Mesendoderm (in vitro differentiated cells): ENCODE measurements at regions not wholly inside any gene's neighbourhood (a gene's known extent, or its start where the extent isn't known, plus 50 kb on each side); places are given as distances from the start of the nearest gene placed in this dataset.

Source experiments
- DNase-seq: peaks from one replicate; pipeline ENCODE4 v3.0.0; 2013
- H2AK5ac ChIP-seq: 2 replicates; pipeline ENCODE4 v1.6.1; 2013; ENCODE audit warnings: low read length, inconsistent platforms
- H2BK120ac ChIP-seq: 2 replicates; pipeline ENCODE4 v1.6.1; 2013; ENCODE audit warnings: low read depth, mild to moderate bottlenecking, low read length, moderate library complexity, mixed read lengths
- H2BK15ac ChIP-seq: replicated peaks from 2 replicates; pipeline ENCODE4 v1.6.1; 2013; ENCODE audit warnings: low read depth, mild to moderate bottlenecking, moderate library complexity
- H2BK5ac ChIP-seq: 2 replicates; pipeline ENCODE4 v1.6.1; 2013; ENCODE audit warnings: low read length, inconsistent platforms
- H3K18ac ChIP-seq: 2 replicates; pipeline ENCODE4 v1.6.1; 2013; ENCODE audit warnings: mild to moderate bottlenecking, low read length, mixed read lengths
- H3K23ac ChIP-seq: one replicate; pipeline ENCODE4 v1.6.1; 2013; ENCODE audit warnings: low read length
- H3K27ac ChIP-seq: 2 replicates; pipeline ENCODE4 v1.5.1; 2013; ENCODE audit warnings: low read depth, mild to moderate bottlenecking, inconsistent platforms, low read length, moderate library complexity
- H3K27me3 ChIP-seq: 2 replicates; pipeline ENCODE4 v1.6.1; 2013; ENCODE audit warnings: low read length, control low read depth, mild to moderate bottlenecking, inconsistent platforms; ENCODE audit not compliant: insufficient read depth, poor library complexity
- H3K36me3 ChIP-seq: 2 replicates; pipeline ENCODE4 v1.6.1; 2013; ENCODE audit warnings: low read length, inconsistent platforms; ENCODE audit not compliant: control insufficient read depth, insufficient read depth
- H3K4ac ChIP-seq: one replicate; pipeline ENCODE4 v1.6.1; 2013; ENCODE audit warnings: low read depth, mild to moderate bottlenecking, low read length, moderate library complexity
- H3K4me1 ChIP-seq: 2 replicates; pipeline ENCODE4 v1.6.1; 2013; ENCODE audit warnings: low read depth, low read length, inconsistent platforms; ENCODE audit not compliant: control insufficient read depth
- H3K4me2 ChIP-seq: 2 replicates; pipeline ENCODE4 v1.6.1; 2013; ENCODE audit warnings: low read length
- H3K4me3 ChIP-seq: 2 replicates; pipeline ENCODE4 v1.5.1; 2013; ENCODE audit warnings: mild to moderate bottlenecking, low read length
- H3K56ac ChIP-seq: one replicate; pipeline ENCODE4 v1.6.1; 2013; ENCODE audit warnings: low read length
- H3K79me1 ChIP-seq: 2 replicates; pipeline ENCODE4 v1.6.1; 2013; ENCODE audit warnings: low read length, inconsistent platforms
- H3K79me2 ChIP-seq: 2 replicates; pipeline ENCODE4 v1.6.1; 2013; ENCODE audit warnings: mild to moderate bottlenecking, low read length; ENCODE audit not compliant: control insufficient read depth, insufficient read depth
- H3K9ac ChIP-seq: 2 replicates; pipeline ENCODE4 v1.6.1; 2013; ENCODE audit warnings: low read length, inconsistent platforms
- H4K5ac ChIP-seq: one replicate; pipeline ENCODE4 v1.6.1; 2013; ENCODE audit warnings: low read length
- H4K8ac ChIP-seq: one replicate; pipeline ENCODE4 v1.6.1; 2013; ENCODE audit warnings: low read depth, mild to moderate bottlenecking, control low read depth, low read length, moderate library complexity
- WGBS: extraction: QIAGEN DNeasy Blood & Tissue Kit; methylation state at CpG from one replicate; pipeline ENCODE4 v1.1.7; 2013; ENCODE audit warnings: low lambda C conversion rate, missing lambda C conversion rate; ENCODE audit not compliant: insufficient coverage; ENCODE audit errors: extremely low coverage; 5-methylcytosine and 5-hydroxymethylcytosine counted together

DNA sequence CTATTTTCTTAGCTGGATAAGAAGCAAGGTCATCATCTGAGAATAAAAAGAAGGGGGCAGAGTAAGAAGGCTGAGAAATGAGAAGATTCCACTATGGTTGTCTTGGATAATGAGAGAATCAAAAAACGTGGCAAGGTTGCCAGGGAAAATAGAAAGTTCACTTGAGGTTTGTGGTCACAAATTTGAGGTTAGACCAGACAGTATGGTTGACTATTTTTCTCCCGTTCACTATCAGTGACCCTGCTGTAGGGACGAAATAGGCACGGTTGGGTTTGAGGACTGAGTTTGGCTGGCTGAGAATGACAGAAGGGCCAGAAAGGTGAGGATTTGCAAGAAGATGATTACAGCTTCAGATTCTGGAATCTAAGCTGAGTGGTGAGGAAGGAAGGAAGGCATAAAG lies 266.0 kb upstream of the ZNF462 start:
- no CpG with 5 or more reads among the region's 4 CpGs for WGBS

DNA sequence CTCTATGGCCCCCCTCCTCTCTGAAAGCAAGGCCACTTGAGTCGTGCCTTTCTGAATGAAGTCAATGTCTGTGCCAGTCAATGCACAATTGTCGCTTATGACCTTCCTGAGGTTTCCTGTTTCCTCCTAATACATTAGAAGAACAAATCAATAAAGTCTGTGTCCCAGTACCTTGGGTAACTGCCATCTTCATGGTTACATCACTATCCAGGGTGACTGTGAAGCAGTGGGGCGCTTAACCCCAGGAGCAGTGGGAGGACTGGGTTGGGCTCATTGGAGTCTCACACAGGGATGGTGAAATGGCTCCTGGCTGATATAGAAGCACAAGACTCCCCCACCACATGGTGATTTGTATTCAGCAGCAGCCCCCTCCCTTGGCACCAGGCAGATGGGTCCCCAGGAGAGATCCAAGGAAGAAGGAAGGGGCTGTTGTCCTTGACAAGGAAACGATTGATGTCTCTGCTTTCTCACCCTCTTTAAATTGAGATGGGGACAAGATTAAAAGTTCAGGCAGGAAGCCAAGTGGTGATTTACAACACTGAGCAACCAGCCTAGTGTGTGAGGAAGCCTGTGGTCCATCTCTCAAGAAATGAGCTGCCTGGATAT lies 261.9 kb upstream of the ZNF462 start:
- DNase-seq, result no peak
- Histone ChIP-seq H3K4me2 (no peak overlapping the region), H3K79me1 (no peaks in the 10 kb centered on the region), H2BK120ac (no peak overlapping the region), H2BK15ac (no peak overlapping the region), H3K9ac (no peak overlapping the region), H3K56ac (no peak overlapping the region), H4K8ac (no peak overlapping the region), H3K18ac (no peak overlapping the region), H3K4me1 (no peaks in the 10 kb centered on the region), H3K4ac (no peak overlapping the region), H3K79me2 (no peaks in the 10 kb centered on the region), H4K5ac (no peak overlapping the region), H3K23ac (no peak overlapping the region), H2AK5ac (no peak overlapping the region), H3K4me3 (no peak overlapping the region), H3K27ac (no peak overlapping the region), H2BK5ac (no peak overlapping the region), H3K27me3 (no peaks in the 10 kb centered on the region), H3K36me3 (no peaks in the 10 kb centered on the region)
- no CpG with 5 or more reads among the region's 4 CpGs for WGBS

More for the DNA sequence above, 266.0 kb upstream of the ZNF462 start:
- Histone ChIP-seq H2BK120ac (no peak overlapping the region), H2BK15ac (no peak overlapping the region), H2AK5ac (no peak overlapping the region), H3K36me3 (no peaks in the 10 kb centered on the region), H3K4me2 (no peak overlapping the region), H3K9ac (no peak overlapping the region), H3K27me3 (no peaks in the 10 kb centered on the region), H3K4me1 (no peaks in the 10 kb centered on the region), H3K27ac (no peak overlapping the region), H3K4me3 (no peak overlapping the region), H3K23ac (no peak overlapping the region), H4K5ac (no peak overlapping the region), H4K8ac (no peak overlapping the region), H3K56ac (no peak overlapping the region), H3K79me2 (no peaks in the 10 kb centered on the region), H3K79me1 (no peaks in the 10 kb centered on the region), H2BK5ac (no peak overlapping the region), H3K18ac (no peak overlapping the region), H3K4ac (no peak overlapping the region)
- DNase-seq, result no peak

DNA sequence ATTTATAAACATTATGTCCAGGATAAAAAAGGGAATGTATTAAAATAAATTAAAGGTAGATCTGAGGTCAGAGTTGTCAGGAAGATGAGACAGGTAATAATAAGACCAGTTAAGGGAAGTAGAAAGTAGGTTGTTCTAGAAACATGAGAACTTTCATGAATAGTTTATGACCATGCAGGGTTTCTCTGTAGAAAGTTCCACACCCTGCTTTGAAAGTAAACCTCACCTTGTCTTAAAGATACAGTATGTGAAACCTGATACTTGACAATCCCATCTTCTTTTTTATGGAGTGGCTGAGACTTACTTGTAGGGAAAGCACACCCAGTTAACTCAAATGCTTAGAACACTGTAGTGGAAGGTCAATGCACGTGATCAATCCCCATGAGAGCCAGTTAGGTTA lies 260.6 kb upstream of the ZNF462 start:
- Histone ChIP-seq H3K36me3 (no peaks in the 10 kb centered on the region), H3K79me1 (no peaks in the 10 kb centered on the region), H3K23ac (no peak overlapping the region), H2BK15ac (no peak overlapping the region), H3K79me2 (no peaks in the 10 kb centered on the region), H2AK5ac (no peak overlapping the region), H3K27me3 (no peaks in the 10 kb centered on the region), H3K18ac (no peak overlapping the region), H4K8ac (no peak overlapping the region), H2BK120ac (no peak overlapping the region), H3K4ac (no peak overlapping the region), H3K9ac (no peak overlapping the region), H3K27ac (no peak overlapping the region), H4K5ac (no peak overlapping the region), H3K56ac (no peak overlapping the region), H3K4me3 (no peak overlapping the region), H3K4me2 (no peak overlapping the region), H3K4me1 (no peaks in the 10 kb centered on the region), H2BK5ac (no peak overlapping the region)
- no CpG with 5 or more reads among the region's 1 CpG for WGBS
- DNase-seq, result no peak

DNA sequence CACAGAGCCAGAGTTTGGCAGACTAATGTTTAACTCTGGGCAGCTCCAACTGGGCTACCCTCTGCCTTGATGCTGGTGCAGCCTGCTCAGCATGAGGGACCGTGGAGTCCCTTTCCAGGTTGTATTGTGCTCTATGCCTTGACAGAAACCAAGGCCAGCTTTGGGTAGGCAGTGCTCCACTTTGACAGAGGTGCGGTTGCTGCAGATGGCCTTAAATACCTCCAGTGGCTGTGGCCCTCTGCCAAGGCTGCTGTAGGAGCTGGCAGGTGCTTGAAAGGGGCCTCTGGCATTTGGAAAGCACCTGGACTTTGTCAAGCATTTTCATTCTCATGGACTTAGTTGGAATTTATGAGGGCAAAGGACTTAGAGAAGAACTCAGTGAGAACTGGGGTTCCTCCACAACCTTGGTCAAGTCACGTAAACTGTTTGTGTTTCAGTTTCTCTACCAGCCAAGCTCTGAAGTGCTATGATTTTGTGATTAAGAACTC lies 249.7 kb upstream of the ZNF462 start:
- no peak overlapping the region for H4K5ac ChIP-seq
- no peak overlapping the region for H2AK5ac ChIP-seq
- H3K23ac ChIP-seq, result no peak overlapping the region
- no peak overlapping the region for H3K18ac ChIP-seq
- H3K79me1 ChIP-seq, result no peaks in the 10 kb centered on the region
- no peaks in the 10 kb centered on the region for H3K4me1 ChIP-seq
- no peak overlapping the region for H4K8ac ChIP-seq
- H3K79me2 ChIP-seq, result no peaks in the 10 kb centered on the region
- DNase-seq, result no peak
- H3K56ac ChIP-seq, result no peak overlapping the region
- no peak overlapping the region for H2BK5ac ChIP-seq
- H3K9ac ChIP-seq, result no peak overlapping the region
- WGBS, result no CpG with 5 or more reads among the region's 3 CpGs
- no peak overlapping the region for H2BK120ac ChIP-seq
- no peak overlapping the region for H3K27ac ChIP-seq
- no peaks in the 10 kb centered on the region for H3K36me3 ChIP-seq
- H2BK15ac ChIP-seq, result no peak overlapping the region
- H3K27me3 ChIP-seq, result no peaks in the 10 kb centered on the region
- no peak overlapping the region for H3K4ac ChIP-seq
- H3K4me3 ChIP-seq, result no peak overlapping the region
- no peak overlapping the region for H3K4me2 ChIP-seq

DNA sequence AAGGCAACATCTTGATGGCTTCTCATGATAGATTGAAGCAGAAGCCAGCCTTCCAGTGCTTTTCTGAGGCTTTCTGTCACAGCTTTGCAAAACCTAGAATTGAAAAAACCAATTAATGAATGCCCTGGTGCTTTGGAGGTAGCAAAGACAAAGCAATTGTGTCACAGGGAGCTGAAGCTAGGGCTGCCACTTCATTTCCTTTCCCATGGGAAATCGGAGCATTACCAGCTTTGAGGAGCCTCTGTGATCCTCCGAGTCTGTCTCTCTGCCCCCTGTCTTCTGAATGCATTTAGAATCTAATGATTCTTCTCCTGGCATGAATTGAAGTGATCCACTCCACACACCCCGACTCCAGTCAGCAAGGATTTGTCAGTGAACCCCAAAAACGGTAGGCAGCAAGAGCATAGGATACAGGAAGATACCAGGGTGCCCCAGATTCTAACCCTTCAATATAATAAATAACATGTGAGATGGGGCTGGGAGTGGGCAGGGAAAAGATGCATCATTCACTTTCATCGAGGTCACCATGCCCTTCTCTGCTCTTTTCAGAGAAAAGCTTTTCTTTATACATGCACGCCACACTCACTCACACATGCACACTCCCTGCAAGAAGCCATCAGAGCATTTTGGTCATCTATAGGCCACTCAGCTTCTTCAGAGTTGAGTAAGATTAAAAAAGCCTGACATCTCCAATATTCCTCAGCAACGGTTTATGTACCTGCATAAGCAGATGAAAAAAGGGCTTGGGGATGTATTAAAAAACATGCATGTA lies 247.7 kb upstream of the ZNF462 start:
- Histone ChIP-seq H3K4ac (no peak overlapping the region), H3K4me3 (no peak overlapping the region), H3K27ac (no peak overlapping the region), H2AK5ac (no peak overlapping the region), H2BK15ac (no peak overlapping the region), H3K27me3 (no peaks in the 10 kb centered on the region), H4K5ac (no peak overlapping the region), H3K56ac (no peak overlapping the region), H4K8ac (no peak overlapping the region), H2BK5ac (no peak overlapping the region), H3K4me1 (no peaks in the 10 kb centered on the region), H3K23ac (no peak overlapping the region), H3K36me3 (no peaks in the 10 kb centered on the region), H3K79me2 (no peaks in the 10 kb centered on the region), H3K9ac (no peak overlapping the region), H3K4me2 (no peak overlapping the region), H3K18ac (no peak overlapping the region), H3K79me1 (no peaks in the 10 kb centered on the region), H2BK120ac (no peak overlapping the region)
- DNase-seq, result no peak
- no CpG with 5 or more reads among the region's 7 CpGs for WGBS
